Prostate gland (tissue), 2 donors: ENCODE measurements at regions not wholly inside any gene's neighbourhood (a gene's known extent, or its start where the extent isn't known, plus 50 kb on each side); places are given as distances from the start of the nearest gene placed in this dataset.

Source experiments
- DNase-seq: peaks from one replicate; pipeline ENCODE4 v3.0.0-alpha.2; 2019; ENCODE audit warnings: low spot score
- H3K27ac ChIP-seq, 2 donors: fragments of 200-600 bp; sonication (generic); 2 replicates each; pipeline ENCODE4 v1.5.1; 2017 to 2019
- H3K27me3 ChIP-seq: fragments of 200-600 bp; sonication (generic); replicated peaks from 2 replicates; pipeline ENCODE4 v1.5.1; 2019; ENCODE audit not compliant: insufficient read depth
- H3K36me3 ChIP-seq, 2 donors: fragments of 200-600 bp; sonication (generic); 1 replicate in 1 of 2; 2 replicates in 1 of 2; pipeline versions ENCODE4 v1.5.1 to v1.8.1; 2017 to 2019
- H3K4me1 ChIP-seq: fragments of 200-600 bp; sonication (generic); replicated peaks from 2 replicates; pipeline ENCODE4 v1.5.1; 2019
- H3K4me3 ChIP-seq, 2 donors: fragments of 200-600 bp; sonication (generic); 2 replicates each; pipeline ENCODE4 v1.5.1; 2017 to 2019
- H3K9me3 ChIP-seq: fragments of 200-600 bp; sonication (generic); 2 replicates; pipeline ENCODE4 v1.5.1; 2017
- POLR2A ChIP-seq: fragments of 450-650 bp; IDR thresholded peaks from one replicate; pipeline ENCODE4 v1.6.1; 2016; ENCODE audit warnings: antibody characterized with exemption, mild to moderate bottlenecking
- POLR2AphosphoS5 ChIP-seq: sonication (generic); formaldehyde crosslinking; IDR thresholded peaks from one replicate; pipeline ENCODE4 v1.6.1; 2017; ENCODE audit warnings: antibody characterized with exemption
- WGBS: methylation state at CpG from one replicate; pipeline ENCODE4 v1.1.5; 2018; 5-methylcytosine and 5-hydroxymethylcytosine counted together
- intact Hi-C: fragments of 100-400 bp; cut with DNase I; formaldehyde crosslinking; loops from one replicate; pipeline ENCODE4 v1.14.2; 2022
- TF ChIP-seq, protein P1 (sequence below), 4 experiments: fragments of 200-600 bp in 2 of 4; fragments of 450-650 bp in 2 of 4; sonication (generic) in 2 of 4; IDR thresholded peaks; 1 replicate in 3 of 4; 2 replicates in 1 of 4; pipeline ENCODE4 v1.5.1; 2016 to 2019; ENCODE audit warnings: antibody characterized with exemption in 4 of 4, mild to moderate bottlenecking in 2 of 4, moderate library complexity in 2 of 4

DNA sequence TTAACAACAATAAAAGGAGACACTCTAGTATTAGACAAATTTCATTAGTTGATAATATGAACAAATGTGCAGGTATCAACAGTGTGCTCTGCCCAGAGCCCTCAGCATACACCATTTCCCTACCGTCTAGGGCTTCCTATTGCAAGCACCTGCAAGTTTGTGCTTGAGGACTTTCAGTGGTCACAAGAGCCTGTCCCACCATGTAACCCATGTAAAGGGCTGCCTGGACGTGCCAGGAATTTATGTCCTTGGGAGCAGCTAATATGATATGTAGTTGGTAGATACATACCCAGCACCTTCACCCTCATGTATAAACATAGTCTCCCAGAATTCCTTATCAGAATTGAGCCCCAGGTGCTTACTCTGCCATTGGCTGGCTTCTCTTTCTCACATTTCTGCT is 128.0 kb downstream of the UFM1 start:
- H3K27ac ChIP-seq, result no peak overlapping the region
- no peak for TF ChIP-seq POLR2AphosphoS5
- TF ChIP-seq, protein P1, sequence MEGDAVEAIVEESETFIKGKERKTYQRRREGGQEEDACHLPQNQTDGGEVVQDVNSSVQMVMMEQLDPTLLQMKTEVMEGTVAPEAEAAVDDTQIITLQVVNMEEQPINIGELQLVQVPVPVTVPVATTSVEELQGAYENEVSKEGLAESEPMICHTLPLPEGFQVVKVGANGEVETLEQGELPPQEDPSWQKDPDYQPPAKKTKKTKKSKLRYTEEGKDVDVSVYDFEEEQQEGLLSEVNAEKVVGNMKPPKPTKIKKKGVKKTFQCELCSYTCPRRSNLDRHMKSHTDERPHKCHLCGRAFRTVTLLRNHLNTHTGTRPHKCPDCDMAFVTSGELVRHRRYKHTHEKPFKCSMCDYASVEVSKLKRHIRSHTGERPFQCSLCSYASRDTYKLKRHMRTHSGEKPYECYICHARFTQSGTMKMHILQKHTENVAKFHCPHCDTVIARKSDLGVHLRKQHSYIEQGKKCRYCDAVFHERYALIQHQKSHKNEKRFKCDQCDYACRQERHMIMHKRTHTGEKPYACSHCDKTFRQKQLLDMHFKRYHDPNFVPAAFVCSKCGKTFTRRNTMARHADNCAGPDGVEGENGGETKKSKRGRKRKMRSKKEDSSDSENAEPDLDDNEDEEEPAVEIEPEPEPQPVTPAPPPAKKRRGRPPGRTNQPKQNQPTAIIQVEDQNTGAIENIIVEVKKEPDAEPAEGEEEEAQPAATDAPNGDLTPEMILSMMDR (IDR thresholded peaks at IDR 0.05), result no peak
- no peak for TF ChIP-seq POLR2A
- no peaks in the 10 kb centered on the region for H3K9me3 ChIP-seq
- 45% methylated on average over 2 of the region's 2 CpGs for WGBS
- no peak for DNase-seq
- no peaks in the 10 kb centered on the region for H3K36me3 ChIP-seq
- H3K27me3 ChIP-seq, result no peaks in the 10 kb centered on the region
- no peak overlapping the region for H3K4me3 ChIP-seq
- H3K4me1 ChIP-seq, result no peaks in the 10 kb centered on the region
- intact Hi-C loops, result no loop called here

GRCh38 chr13:38483623-38484022 is 134.0 kb downstream of the UFM1 start:
- no CpG with 5 or more reads among the region's 1 CpG for WGBS
- Histone ChIP-seq H3K4me1 (no peaks in the 10 kb centered on the region), H3K27ac (no peak overlapping the region), H3K36me3 (no peaks in the 10 kb centered on the region), H3K4me3 (no peak overlapping the region), H3K27me3 (no peaks in the 10 kb centered on the region), H3K9me3 (no peaks in the 10 kb centered on the region)
- no peak for DNase-seq
- no peak for TF ChIP-seq POLR2A
- TF ChIP-seq POLR2AphosphoS5, result no peak
- TF ChIP-seq, protein P1 (IDR thresholded peaks at IDR 0.05), result no peak
- intact Hi-C loops, result no loop called here

DNA sequence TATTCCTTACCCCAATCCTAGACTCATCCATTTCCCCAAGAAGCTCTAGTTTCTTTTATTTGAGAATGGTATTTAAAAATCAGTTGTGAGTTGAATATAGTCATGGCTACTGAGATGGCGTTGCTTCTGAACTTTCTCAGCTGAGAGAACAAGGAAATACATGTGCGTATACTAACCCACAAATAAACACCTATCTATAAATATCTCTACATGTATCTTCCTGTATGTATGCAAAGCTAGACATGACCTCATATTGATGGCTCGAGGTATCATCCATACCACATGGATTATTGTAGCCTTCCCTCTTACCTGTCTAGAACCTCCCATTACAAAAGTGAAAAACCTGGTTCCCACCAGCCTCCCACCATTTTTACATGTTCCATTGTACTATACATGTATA is 141.0 kb downstream of the UFM1 start:
- Histone ChIP-seq H3K9me3 (no peaks in the 10 kb centered on the region), H3K27me3 (no peaks in the 10 kb centered on the region), H3K4me3 (no peak overlapping the region), H3K36me3 (no peaks in the 10 kb centered on the region), H3K27ac (no peak overlapping the region), H3K4me1 (no peaks in the 10 kb centered on the region)
- intact Hi-C loops, result no loop called here
- TF ChIP-seq POLR2A (no peak), POLR2AphosphoS5 (no peak)
- TF ChIP-seq, protein P1 (IDR thresholded peaks at IDR 0.05), result no peak
- no peak for DNase-seq
- 63% methylated on average over 3 of the region's 3 CpGs for WGBS

DNA sequence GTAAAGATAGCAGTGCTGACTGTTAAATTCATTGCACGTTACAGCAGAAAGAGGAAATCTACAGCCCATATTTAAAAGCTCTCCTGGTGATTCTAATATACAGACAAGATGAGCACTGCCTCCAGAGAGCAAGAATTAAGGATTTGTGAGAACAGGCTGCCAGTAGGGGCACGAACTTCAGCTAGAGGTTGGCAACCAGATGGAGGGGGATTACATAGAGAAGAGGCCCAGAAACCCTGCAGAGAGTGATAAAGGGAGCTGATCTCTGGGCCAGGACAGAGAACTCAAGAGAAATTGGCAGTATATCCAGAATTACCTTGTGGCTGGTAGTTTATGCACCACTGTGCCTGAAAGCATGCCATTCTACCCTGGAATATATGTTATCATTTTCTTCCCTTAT is 144.8 kb downstream of the UFM1 start:
- no peak overlapping the region for H3K4me3 ChIP-seq
- TF ChIP-seq POLR2AphosphoS5 (no peak), POLR2A (no peak)
- TF ChIP-seq, protein P1 (IDR thresholded peaks at IDR 0.05), result no peak
- no peak for DNase-seq
- H3K4me1 ChIP-seq, result no peaks in the 10 kb centered on the region
- no peaks in the 10 kb centered on the region for H3K27me3 ChIP-seq
- no peak overlapping the region for H3K27ac ChIP-seq
- H3K9me3 ChIP-seq, result no peaks in the 10 kb centered on the region
- intact Hi-C loops, result no loop called here
- H3K36me3 ChIP-seq, result no peaks in the 10 kb centered on the region
- 56% methylated on average over 2 of the region's 2 CpGs for WGBS

- Histone ChIP-seq H3K9me3 (no peaks in the 10 kb centered on the region), H3K27me3 (no peaks in the 10 kb centered on the region), H3K4me1 (no peaks in the 10 kb centered on the region), H3K4me3 (no peak overlapping the region), H3K36me3 (no peaks in the 10 kb centered on the region), H3K27ac (no peak overlapping the region)
- intact Hi-C loops, result no loop called here
- WGBS, result 62% methylated on average over 2 of the region's 2 CpGs
- TF ChIP-seq, protein P1 (IDR thresholded peaks at IDR 0.05), result no peak
- TF ChIP-seq POLR2AphosphoS5, result no peak
- no peak for DNase-seq
These were observed 147.3 kb downstream of the UFM1 start for GRCh38 chr13:38496917-38497316.
